A549 (cell line): ENCODE measurements at regions not wholly inside any gene's neighbourhood (a gene's known extent, or its start where the extent isn't known, plus 50 kb on each side); places are given as distances from the start of the nearest gene placed in this dataset.

Experiments
- ATAC-seq, 2 experiments: fragments of 200-7000 bp in 1 of 2; fragments of >200 bp in 1 of 2; cut with Nextera tagmentation in 1 of 2; cut with Tn5 transposase in 1 of 2; 3 replicates each; pipeline versions ENCODE4 v1.8.0 to v1.9.1; 2018 to 2020; ENCODE audit warnings: mild to moderate bottlenecking in 1 of 2, moderate library complexity in 1 of 2
- CTCF ChIA-PET: fragments of 300-600 bp; sonication (Branson Sonifier 250); formaldehyde crosslinking; extraction: SDS; loops from one replicate; lab custom pipeline; 2021; ENCODE audit warnings: antibody characterized with exemption, inconsistent platforms; lab: Yijun Ruan, JAX
- POLR2A ChIA-PET: fragments of 350-600 bp; formaldehyde crosslinking; extraction: SDS; loops from one replicate; lab custom pipeline; 2021; ENCODE audit warnings: antibody characterized with exemption, inconsistent platforms; lab: Yijun Ruan, JAX
- DNase-seq, 2 experiments: peaks; one replicate each; pipeline versions ENCODE4 v3.0.0 to v3.0.0-alpha.2; 2011 to 2016; ENCODE audit warnings: low read depth in 1 of 2, low spot score in 1 of 2
- FAIRE-seq: peaks from 2 replicates; lab custom pipeline; 2011; peaks lifted over from hg19 to GRCh38; lab: Jason Lieb, UNC
- H3K27ac ChIP-seq, 2 experiments: fragments of >200 bp; sonication (Bioruptor Twin); formaldehyde crosslinking; 3 replicates each; pipeline ENCODE4 v1.5.1; 2016 to 2017
- H3K4me1 ChIP-seq: fragments of >200 bp; sonication (Bioruptor Twin); formaldehyde crosslinking; 3 replicates; pipeline ENCODE4 v1.6.1; 2016
- H3K4me2 ChIP-seq: fragments of >200 bp; sonication (Bioruptor Twin); formaldehyde crosslinking; 3 replicates; pipeline ENCODE4 v1.6.1; 2016
- H3K4me3 ChIP-seq: fragments of >200 bp; sonication (Bioruptor Twin); formaldehyde crosslinking; 3 replicates; pipeline ENCODE4 v1.5.1; 2016
- H3K9me3 ChIP-seq: fragments of >200 bp; sonication (Bioruptor Twin); formaldehyde crosslinking; 3 replicates; pipeline ENCODE4 v1.6.1; 2016
- ATOH8 ChIP-seq: fragments of 250-450 bp; sonication (Bioruptor Pico); IDR thresholded peaks from 2 replicates; pipeline ENCODE4 v1.5.0; 2020; ENCODE audit warnings: low read depth, mild to moderate bottlenecking, moderate library complexity
- BHLHE40 ChIP-seq: IDR thresholded peaks from 2 replicates; pipeline ENCODE4 v1.6.1; 2012; ENCODE audit warnings: low read depth, low read length, inconsistent platforms
- CBX8 ChIP-seq: fragments of 200-600 bp; sonication (generic); IDR thresholded peaks from 2 replicates; pipeline ENCODE4 v1.6.1; 2016
- EHF ChIP-seq: fragments of 250-450 bp; sonication (Bioruptor Pico); IDR thresholded peaks from 2 replicates; pipeline ENCODE4 v1.5.0; 2020; ENCODE audit warnings: mild to moderate bottlenecking
- FOXS1 ChIP-seq: fragments of 250-450 bp; sonication (Bioruptor Pico); IDR thresholded peaks from 2 replicates; pipeline ENCODE4 v1.5.0; 2020; ENCODE audit warnings: mild to moderate bottlenecking, moderate library complexity
- HDAC2 ChIP-seq: fragments of 200-600 bp; sonication (generic); IDR thresholded peaks from 2 replicates; pipeline ENCODE4 v1.6.1; 2016
- HEYL ChIP-seq: fragments of 250-450 bp; sonication (Bioruptor Pico); IDR thresholded peaks from 2 replicates; pipeline ENCODE4 v1.8.0; 2021; ENCODE audit warnings: mild to moderate bottlenecking, moderate library complexity
- HOXA7 ChIP-seq: fragments of 250-450 bp; sonication (Bioruptor Pico); IDR thresholded peaks from 2 replicates; pipeline ENCODE4 v1.5.0; 2020; ENCODE audit warnings: mild to moderate bottlenecking, moderate library complexity
- HOXB13 ChIP-seq: fragments of 250-450 bp; sonication (Bioruptor Pico); IDR thresholded peaks from 2 replicates; pipeline ENCODE4 v1.5.0; 2020; ENCODE audit warnings: low read depth, mild to moderate bottlenecking, moderate library complexity
- JUN ChIP-seq, 2 experiments: fragments of >200 bp; sonication (Bioruptor Twin); formaldehyde crosslinking; IDR thresholded peaks; 2 replicates in 1 of 2; 3 replicates in 1 of 2; pipeline ENCODE4 v1.6.1; 2016 to 2017
- MAFK ChIP-seq: fragments of 450-650 bp; IDR thresholded peaks from 2 replicates; pipeline ENCODE4 v1.6.1; 2014; ENCODE audit not compliant: partially characterized antibody
- MAX ChIP-seq: IDR thresholded peaks from 2 replicates; pipeline ENCODE4 v1.6.1; 2012
- MYC ChIP-seq: IDR thresholded peaks from 2 replicates; pipeline ENCODE4 v1.6.1; 2012; ENCODE audit warnings: mild to moderate bottlenecking, inconsistent platforms, low read length, improper control_type of control experiment, borderline replicate concordance
- NR3C1 ChIP-seq: fragments of >200 bp; sonication (Bioruptor Twin); formaldehyde crosslinking; IDR thresholded peaks from 3 replicates; pipeline ENCODE4 v1.6.1; 2017
- RAD21 ChIP-seq, 2 experiments: fragments of >200 bp in 1 of 2; sonication (Bioruptor Twin) in 1 of 2; formaldehyde crosslinking in 1 of 2; IDR thresholded peaks in 1 of 2; conservative IDR thresholded peaks in 1 of 2; 2 replicates in 1 of 2; 3 replicates in 1 of 2; pipeline ENCODE4 v1.6.1; 2012 to 2018; ENCODE audit warnings: inconsistent platforms in 1 of 2
- REST ChIP-seq: fragments of 200-600 bp; sonication (generic); IDR thresholded peaks from 2 replicates; pipeline ENCODE4 v1.6.1; 2016; ENCODE audit warnings: antibody characterized with exemption, mild to moderate bottlenecking, moderate library complexity
- RFX5 ChIP-seq: fragments of 450-650 bp; IDR thresholded peaks from 2 replicates; pipeline ENCODE4 v1.7.1; 2014; ENCODE audit warnings: antibody characterized with exemption, mild to moderate bottlenecking, moderate library complexity
- RNF2 ChIP-seq: fragments of 200-600 bp; sonication (generic); IDR thresholded peaks from 2 replicates; pipeline ENCODE4 v1.6.1; 2016; ENCODE audit warnings: low read depth, mild to moderate bottlenecking, antibody characterized with exemption, moderate library complexity, borderline replicate concordance
- SREBF2 ChIP-seq: fragments of 450-650 bp; IDR thresholded peaks from 2 replicates; pipeline ENCODE4 v1.6.1; 2014; ENCODE audit warnings: mild to moderate bottlenecking, moderate library complexity
- TFCP2L1 ChIP-seq: fragments of 250-450 bp; sonication (Bioruptor Pico); IDR thresholded peaks from 2 replicates; pipeline ENCODE4 v1.5.0; 2021; ENCODE audit warnings: mild to moderate bottlenecking
- WGBS: methylation state at CpG from one replicate; pipeline ENCODE4 v1.1.6; 2017; ENCODE audit errors: missing lambda C conversion rate; 5-methylcytosine and 5-hydroxymethylcytosine counted together
- TF ChIP-seq, protein P1 (sequence below): fragments of >200 bp; sonication (Bioruptor Twin); formaldehyde crosslinking; IDR thresholded peaks from 3 replicates; pipeline ENCODE4 v1.6.1; 2016
- TF ChIP-seq, protein P2 (sequence below): fragments of 150-350 bp; IDR thresholded peaks from 2 replicates; pipeline ENCODE4 v1.6.1; 2014; ENCODE audit warnings: low read depth, mild to moderate bottlenecking, low read length

DNA sequence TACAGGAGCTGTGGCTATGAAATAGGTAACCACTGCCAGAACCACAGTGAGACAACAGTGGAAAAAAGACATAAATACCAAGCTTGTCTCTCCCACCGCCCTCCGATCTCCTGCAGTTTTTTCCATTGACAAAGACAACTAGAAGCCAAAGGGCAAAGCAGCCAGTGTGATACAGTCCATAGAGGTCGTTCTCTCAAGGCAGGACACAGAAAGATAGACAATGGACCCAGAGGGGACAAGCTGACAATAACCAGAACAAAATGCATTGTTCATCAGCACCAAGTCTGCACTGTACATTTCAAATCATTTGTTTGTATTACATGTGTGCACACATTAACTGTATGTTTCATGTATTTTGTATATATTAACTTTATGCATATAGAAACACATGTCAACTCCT is 233.0 kb upstream of the NOL4 start:
- Histone ChIP-seq H3K27ac (no peak overlapping the region), H3K4me3 (no peak overlapping the region), H3K4me1 (no peaks in the 10 kb centered on the region), H3K4me2 (no peak overlapping the region), H3K9me3 (no peaks in the 10 kb centered on the region)
- TF ChIP-seq RFX5 (no peak), JUN (IDR thresholded peaks at IDR 0.05) (no peak), MAX (no peak), BHLHE40 (no peak), REST (no peak), RNF2 (no peak), NR3C1 (no peak)
- TF ChIP-seq, protein P1, sequence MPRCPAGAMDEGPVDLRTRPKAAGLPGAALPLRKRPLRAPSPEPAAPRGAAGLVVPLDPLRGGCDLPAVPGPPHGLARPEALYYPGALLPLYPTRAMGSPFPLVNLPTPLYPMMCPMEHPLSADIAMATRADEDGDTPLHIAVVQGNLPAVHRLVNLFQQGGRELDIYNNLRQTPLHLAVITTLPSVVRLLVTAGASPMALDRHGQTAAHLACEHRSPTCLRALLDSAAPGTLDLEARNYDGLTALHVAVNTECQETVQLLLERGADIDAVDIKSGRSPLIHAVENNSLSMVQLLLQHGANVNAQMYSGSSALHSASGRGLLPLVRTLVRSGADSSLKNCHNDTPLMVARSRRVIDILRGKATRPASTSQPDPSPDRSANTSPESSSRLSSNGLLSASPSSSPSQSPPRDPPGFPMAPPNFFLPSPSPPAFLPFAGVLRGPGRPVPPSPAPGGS: no peak
- no peak for DNase-seq
- ChIA-PET CTCF (no interaction called here), POLR2A (no interaction called here)
- no peak for FAIRE-seq
- 16% methylated on average over 3 of the region's 3 CpGs for WGBS
- no peak for ATAC-seq

DNA sequence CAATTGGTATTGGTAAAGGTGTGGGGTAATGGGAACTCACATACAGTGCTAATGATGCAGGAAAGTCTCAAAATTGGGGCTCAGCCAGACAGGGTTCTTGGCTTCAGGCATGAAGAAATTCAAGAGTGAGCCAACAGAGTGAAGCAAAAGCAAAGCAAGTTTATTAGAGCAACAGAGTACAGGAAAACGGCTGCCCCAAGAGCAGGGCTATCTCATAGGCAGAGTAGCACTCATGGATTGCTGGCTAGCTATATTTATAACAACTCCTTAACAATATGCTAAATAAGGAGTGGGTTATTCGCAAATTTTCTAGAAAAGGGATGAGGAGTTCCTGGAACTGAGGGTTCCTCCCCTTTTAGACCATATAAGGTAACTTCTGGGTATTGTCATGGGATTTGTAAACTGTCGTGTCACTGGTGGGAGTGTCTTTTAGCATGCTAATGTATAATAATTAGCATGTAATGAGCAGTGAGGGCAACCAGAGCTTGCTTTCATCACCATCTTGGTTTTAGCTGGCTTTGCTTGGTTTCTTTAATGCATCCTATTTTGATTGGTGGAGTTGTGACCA is 233.8 kb upstream of the NOL4 start:
- DNase-seq: no peak
- ChIA-PET POLR2A (no interaction called here), CTCF (no interaction called here)
- no peaks in the 10 kb centered on the region for H3K9me3 ChIP-seq
- H3K27ac ChIP-seq: no peak overlapping the region
- no peaks in the 10 kb centered on the region for H3K4me1 ChIP-seq
- WGBS: 0% methylated on average over 3 of the region's 3 CpGs
- no peak for FAIRE-seq
- ATAC-seq: no peak
- H3K4me2 ChIP-seq: no peak overlapping the region
- no peak for TF ChIP-seq MYC
- no peak for TF ChIP-seq SREBF2
- TF ChIP-seq, all 56 proteins: peak for 0
- no peak overlapping the region for H3K4me3 ChIP-seq

GRCh38 chr18:34461266-34461665 is 236.6 kb upstream of the NOL4 start:
- Histone ChIP-seq H3K4me3 (no peak overlapping the region), H3K9me3 (no peaks in the 10 kb centered on the region), H3K27ac (no peak overlapping the region), H3K4me1 (no peaks in the 10 kb centered on the region), H3K4me2 (no peak overlapping the region)
- POLR2A ChIA-PET: no interaction called here
- ATAC-seq (no peak), DNase-seq (no peak), FAIRE-seq (no peak)
- TF ChIP-seq FOXS1 (CRISPR knock-in tag) (no peak), RAD21 (conservative IDR thresholded peaks at IDR 0.05 in 1 of 2, IDR thresholded peaks at IDR 0.05 in 1 of 2) (no peak), CBX8 (no peak), ATOH8 (CRISPR knock-in tag) (no peak), HOXA7 (CRISPR knock-in tag) (no peak), HOXB13 (no peak), EHF (CRISPR knock-in tag) (no peak), HEYL (no peak), HDAC2 (no peak), JUN (IDR thresholded peaks at IDR 0.05) (no peak), TFCP2L1 (CRISPR knock-in tag) (no peak), MAFK (no peak)
- TF ChIP-seq, protein P1: no peak
- TF ChIP-seq, protein P2, sequence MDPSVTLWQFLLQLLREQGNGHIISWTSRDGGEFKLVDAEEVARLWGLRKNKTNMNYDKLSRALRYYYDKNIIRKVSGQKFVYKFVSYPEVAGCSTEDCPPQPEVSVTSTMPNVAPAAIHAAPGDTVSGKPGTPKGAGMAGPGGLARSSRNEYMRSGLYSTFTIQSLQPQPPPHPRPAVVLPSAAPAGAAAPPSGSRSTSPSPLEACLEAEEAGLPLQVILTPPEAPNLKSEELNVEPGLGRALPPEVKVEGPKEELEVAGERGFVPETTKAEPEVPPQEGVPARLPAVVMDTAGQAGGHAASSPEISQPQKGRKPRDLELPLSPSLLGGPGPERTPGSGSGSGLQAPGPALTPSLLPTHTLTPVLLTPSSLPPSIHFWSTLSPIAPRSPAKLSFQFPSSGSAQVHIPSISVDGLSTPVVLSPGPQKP: no peak
- WGBS: 22% methylated on average over 3 of the region's 3 CpGs
- CTCF ChIA-PET: no interaction called here
